Aorta (tissue), 5 donors: ENCODE measurements at regions not wholly inside any gene's neighbourhood (a gene's known extent, or its start where the extent isn't known, plus 50 kb on each side); places are given as distances from the start of the nearest gene placed in this dataset.
"Not testable (repeated sequence)": the region's sequence is repeated elsewhere in the genome, so short reads cannot be mapped to it uniquely, and the experiment has no call there.

Experiments
- ATAC-seq: fragments of 200-7000 bp; cut with Tn5 transposase; one replicate; pipeline ENCODE4 v1.9.1; 2022; ENCODE audit warnings: moderate library complexity; ENCODE audit not compliant: low FRiP score
- DNase-seq, 2 donors: peaks; one replicate each; pipeline ENCODE4 v3.0.0-alpha.2; 2020
- H3K27ac ChIP-seq, 2 donors: one replicate each; pipeline ENCODE4 v1.5.1; 2013; ENCODE audit warnings: low read length in 2 of 2, mild to moderate bottlenecking in 2 of 2, moderate library complexity in 2 of 2, control low read depth in 1 of 2, inconsistent platforms in 1 of 2, low read depth in 1 of 2
- H3K27me3 ChIP-seq, 2 donors: one replicate each; pipeline ENCODE4 v1.6.1; 2013; ENCODE audit warnings: control low read depth in 1 of 2, low read length in 1 of 2, mild to moderate bottlenecking in 1 of 2, moderate library complexity in 1 of 2; ENCODE audit not compliant: insufficient read depth in 2 of 2, control insufficient read depth in 1 of 2
- H3K36me3 ChIP-seq, 2 donors: one replicate each; pipeline ENCODE4 v1.6.1; 2013; ENCODE audit warnings: control low read depth in 1 of 2, low read length in 1 of 2, mild to moderate bottlenecking in 1 of 2; ENCODE audit not compliant: insufficient read depth in 2 of 2, control insufficient read depth in 1 of 2
- H3K4me1 ChIP-seq, 2 donors: one replicate each; pipeline ENCODE4 v1.6.1; 2013; ENCODE audit warnings: low read length in 2 of 2, control low read depth in 1 of 2, mild to moderate bottlenecking in 1 of 2, moderate library complexity in 1 of 2; ENCODE audit not compliant: insufficient read depth in 2 of 2, control insufficient read depth in 1 of 2
- H3K4me3 ChIP-seq, 2 donors: one replicate each; pipeline ENCODE4 v1.5.1; 2013; ENCODE audit warnings: low read length in 2 of 2, control low read depth in 1 of 2, mild to moderate bottlenecking in 1 of 2
- H3K9me3 ChIP-seq: one replicate; pipeline ENCODE4 v1.6.1; 2013; ENCODE audit warnings: mild to moderate bottlenecking, low read length; ENCODE audit not compliant: control insufficient read depth
- WGBS, 2 donors: extraction: QIAGEN DNeasy Blood & Tissue Kit; methylation state at CpG; one replicate each; pipeline ENCODE4 v1.1.7; 2013; 5-methylcytosine and 5-hydroxymethylcytosine counted together
- intact Hi-C, 2 donors: fragments of 100-400 bp; cut with DNase I; formaldehyde crosslinking; loops; one replicate each; pipeline versions ENCODE4 v1.14.2 to v1.15.0; 2022
- donor health status: healthy with polysubstance abuse.
- donor health status: Bipolar disorder and iron deficiency.
- donor health status: DM: no; HTN: no; CAD: no.
- donor health status: DM: no; HTN: no; CAD: no.
- donor health status: DM: yes; HTN: yes; CAD: no.

GRCh38 chr21:24445517-24445916 lies 1161.8 kb downstream of the MRPL39 start:
- no peaks in the 10 kb centered on the region for H3K27me3 ChIP-seq
- H3K27ac ChIP-seq = no peak overlapping the region
- WGBS, 2 donors = 79 to 86% methylated on average over 1 of the region's 1 CpG
- peaks cover 2% of the 10 kb centered on the region for H3K9me3 ChIP-seq
- H3K4me3 ChIP-seq = no peak overlapping the region
- DNase-seq (no peak), ATAC-seq (no peak)
- no peaks in the 10 kb centered on the region for H3K4me1 ChIP-seq
- no peaks in the 10 kb centered on the region for H3K36me3 ChIP-seq
- intact Hi-C loops = no loop called here

DNA sequence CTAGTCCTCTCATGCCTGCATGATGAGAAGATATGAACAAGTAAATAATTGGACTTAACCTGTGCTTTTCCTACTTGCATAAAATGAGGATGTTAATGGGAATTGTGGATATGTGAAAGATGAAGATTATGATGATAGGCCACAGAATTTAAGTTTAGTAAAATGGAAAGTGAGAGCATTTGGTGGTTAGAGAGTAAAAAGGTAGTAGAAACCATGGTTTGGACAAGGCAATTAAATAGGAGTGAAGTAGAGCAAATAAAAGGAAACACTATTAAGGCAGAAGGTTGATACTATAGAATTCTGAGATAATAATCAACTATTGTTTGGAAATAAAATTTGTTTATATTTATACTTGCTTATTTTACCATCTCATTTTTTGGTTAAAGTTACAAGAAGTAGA lies 1162.5 kb downstream of the MRPL39 start:
- Histone ChIP-seq H3K36me3 (no peaks in the 10 kb centered on the region), H3K4me1 (no peaks in the 10 kb centered on the region), H3K27me3 (no peaks in the 10 kb centered on the region), H3K27ac (no peak overlapping the region), H3K9me3 (peaks cover 2% of the 10 kb centered on the region), H3K4me3 (no peak overlapping the region)
- intact Hi-C loops = no loop called here
- ATAC-seq (no peak), DNase-seq (no peak)

GRCh38 chr21:24436236-24436635 lies 1171.0 kb downstream of the MRPL39 start:
- Histone ChIP-seq H3K36me3 (no peaks in the 10 kb centered on the region), H3K27ac (no peak overlapping the region), H3K4me1 (no peaks in the 10 kb centered on the region), H3K9me3 (peaks cover 2% of the 10 kb centered on the region), H3K27me3 (no peaks in the 10 kb centered on the region), H3K4me3 (no peak overlapping the region)
- intact Hi-C loops = no loop called here
- ATAC-seq (no peak), DNase-seq (no peak)
- WGBS, 2 donors = 20 to 25% methylated on average over 1 of the region's 1 CpG

DNA sequence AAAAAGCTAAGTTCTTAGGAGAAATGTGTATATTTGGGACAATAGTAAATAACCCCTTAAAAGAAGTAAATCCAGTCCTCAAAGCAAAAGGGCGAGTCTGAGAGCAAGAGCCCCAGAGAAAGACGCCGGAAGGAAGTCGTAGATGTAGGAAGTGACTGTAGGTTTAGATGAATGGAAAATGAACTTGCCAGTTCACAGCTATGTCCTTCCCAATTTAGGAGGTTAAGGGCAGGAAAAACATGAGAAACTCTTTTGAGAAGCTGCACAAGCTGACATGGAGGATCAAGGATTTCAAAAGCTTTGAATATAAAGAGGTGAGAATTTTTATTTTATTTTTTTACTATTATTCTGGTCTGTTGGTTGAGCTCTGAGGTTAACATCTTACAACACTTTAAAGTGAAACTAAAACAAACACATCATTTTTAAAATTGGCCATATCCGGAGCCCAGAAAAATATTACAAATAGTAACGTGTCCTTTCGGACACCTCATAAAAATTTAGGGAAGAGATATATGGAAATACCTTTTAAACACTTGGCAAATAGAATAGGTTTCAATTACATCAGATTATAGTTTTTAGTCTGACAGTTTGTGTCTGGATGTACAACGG lies 1178.6 kb downstream of the MRPL39 start:
- ATAC-seq = no peak
- no peaks in the 10 kb centered on the region for H3K9me3 ChIP-seq
- no peaks in the 10 kb centered on the region for H3K4me1 ChIP-seq
- intact Hi-C loops = no loop called here
- 71% methylated on average over 8 of the region's 8 CpGs for WGBS, 2 donors
- DNase-seq = no peak
- no peak overlapping the region for H3K27ac ChIP-seq
- H3K36me3 ChIP-seq = no peaks in the 10 kb centered on the region
- no peak overlapping the region for H3K4me3 ChIP-seq
- no peaks in the 10 kb centered on the region for H3K27me3 ChIP-seq

DNA sequence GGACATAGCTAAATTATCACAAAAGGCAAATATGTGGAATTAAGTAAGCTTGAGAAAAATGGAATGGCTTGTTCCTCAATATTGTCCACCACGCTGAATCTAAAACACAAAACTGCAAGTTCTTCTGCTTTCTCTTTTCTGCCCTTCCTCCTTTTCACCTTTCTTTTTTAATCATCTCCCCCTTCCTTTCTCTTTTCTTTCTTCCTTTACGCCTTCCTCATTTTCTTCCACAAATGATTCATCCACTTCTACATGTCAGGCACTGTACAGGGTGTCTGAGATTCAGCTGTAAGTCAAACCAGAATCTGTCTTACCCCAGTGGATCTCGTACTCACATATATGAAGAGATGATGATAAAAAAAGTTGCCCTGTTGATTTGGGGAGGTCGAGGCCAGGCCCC lies 1182.5 kb downstream of the MRPL39 start:
- Histone ChIP-seq H3K4me3 (no peak overlapping the region), H3K27ac (no peak overlapping the region), H3K27me3 (no peaks in the 10 kb centered on the region), H3K9me3 (peaks cover 2% of the 10 kb centered on the region), H3K36me3 (no peaks in the 10 kb centered on the region), H3K4me1 (no peaks in the 10 kb centered on the region)
- no peak for DNase-seq
- 73 to 81% methylated on average over 4 of the region's 4 CpGs for WGBS, 2 donors
- intact Hi-C loops = no loop called here
- no peak for ATAC-seq

DNA sequence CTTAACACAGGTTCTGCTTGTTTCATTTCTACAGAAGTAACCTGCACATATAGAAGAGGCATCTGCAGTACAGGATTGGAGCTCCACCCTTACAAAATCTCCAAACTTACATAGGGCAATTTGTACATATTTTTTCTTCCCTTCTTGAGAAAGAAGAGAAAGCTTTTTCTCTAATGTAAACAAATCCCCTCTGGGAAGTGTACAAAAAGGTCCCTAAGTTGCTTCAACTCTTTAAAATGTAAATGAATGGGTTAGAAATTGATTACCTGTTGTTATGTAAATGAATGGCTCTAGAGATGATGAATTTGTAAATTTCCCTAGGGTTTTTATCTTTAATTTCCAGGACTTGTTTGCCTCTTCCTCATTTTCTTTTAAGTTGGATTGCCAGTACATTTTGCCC lies 1183.7 kb downstream of the MRPL39 start:
- H3K4me1 ChIP-seq = no peaks in the 10 kb centered on the region
- H3K9me3 ChIP-seq = peaks cover 3% of the 10 kb centered on the region
- H3K4me3 ChIP-seq = no peak overlapping the region
- no peaks in the 10 kb centered on the region for H3K27me3 ChIP-seq
- DNase-seq (no peak), ATAC-seq (no peak)
- intact Hi-C loops = no loop called here
- no peaks in the 10 kb centered on the region for H3K36me3 ChIP-seq
- no peak overlapping the region for H3K27ac ChIP-seq

DNA sequence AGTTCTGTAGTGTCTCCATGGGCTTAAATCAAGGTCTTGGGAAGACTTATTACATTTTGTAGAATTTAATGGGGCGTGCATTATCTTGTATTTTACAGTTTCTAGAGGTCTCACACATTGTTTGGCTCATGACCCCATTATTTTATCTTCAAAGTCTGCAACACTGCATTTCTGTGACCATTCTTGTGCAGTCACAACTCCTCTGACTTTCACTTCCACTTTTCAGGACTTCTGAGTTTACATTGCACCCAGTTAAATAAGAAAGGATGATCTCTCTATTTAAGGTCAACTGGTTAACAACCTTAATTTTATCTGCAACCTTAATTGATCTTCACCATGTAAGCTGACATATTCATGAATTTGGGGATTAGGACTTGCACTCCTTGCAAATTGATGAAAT lies 1186.6 kb downstream of the MRPL39 start:
- H3K9me3 ChIP-seq = peaks cover 5% of the 10 kb centered on the region
- H3K27me3 ChIP-seq = no peaks in the 10 kb centered on the region
- ATAC-seq = no peak
- intact Hi-C loops = no loop called here
- H3K4me3 ChIP-seq = no peak overlapping the region
- no peak for DNase-seq
- WGBS, 2 donors = 30 to 46% methylated on average over 1 of the region's 1 CpG
- no peaks in the 10 kb centered on the region for H3K36me3 ChIP-seq
- H3K4me1 ChIP-seq = no peaks in the 10 kb centered on the region
- no peak overlapping the region for H3K27ac ChIP-seq

DNA sequence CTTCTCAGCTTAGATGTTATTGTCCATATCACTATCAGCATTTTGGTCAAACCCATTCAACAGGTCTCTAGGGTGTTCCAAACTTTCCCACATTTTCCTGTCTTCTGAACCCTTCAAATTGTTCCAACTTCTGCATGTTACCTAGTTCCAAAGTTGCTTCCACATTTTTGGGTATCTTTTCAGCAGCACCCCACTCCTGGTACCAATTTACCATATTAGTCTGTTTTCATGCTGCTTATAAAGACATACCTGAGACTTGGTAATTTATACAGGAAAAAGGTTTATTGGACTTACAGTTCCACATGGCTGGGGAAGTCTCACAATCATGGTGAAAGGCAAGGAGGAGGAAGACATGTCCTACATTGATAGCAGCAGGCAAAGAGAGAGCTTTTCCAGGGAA lies 1187.6 kb downstream of the MRPL39 start:
- DNase-seq, ATAC-seq, H3K27me3 ChIP-seq, H3K9me3 ChIP-seq, H3K27ac ChIP-seq, intact Hi-C loops, H3K36me3 ChIP-seq, H3K4me1 ChIP-seq, H3K4me3 ChIP-seq: not testable (repeated sequence)

DNA sequence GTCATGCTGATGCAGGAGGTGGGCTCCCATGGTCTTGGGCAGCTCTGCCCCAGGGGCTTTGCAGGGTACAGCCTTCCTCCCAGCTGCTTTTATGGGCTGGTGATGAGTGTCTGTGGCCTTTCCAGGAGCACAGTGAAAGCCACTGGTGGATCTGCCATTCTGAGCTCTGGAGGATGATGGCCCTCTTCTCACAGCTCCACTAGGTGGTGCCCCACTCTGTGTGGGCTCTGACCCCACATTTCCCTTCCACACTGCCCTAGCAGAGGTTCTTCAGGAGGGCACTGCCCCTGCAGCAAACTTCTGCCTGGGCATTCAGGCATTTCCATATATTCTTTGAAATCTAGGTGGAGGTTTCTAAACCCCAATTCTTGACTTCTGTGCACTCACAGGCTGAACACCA lies 1188.6 kb downstream of the MRPL39 start:
- Histone ChIP-seq H3K4me3 (no peak overlapping the region), H3K4me1 (no peaks in the 10 kb centered on the region), H3K27me3 (no peaks in the 10 kb centered on the region), H3K36me3 (no peaks in the 10 kb centered on the region), H3K9me3 (peaks cover 5% of the 10 kb centered on the region), H3K27ac (no peak overlapping the region)
- intact Hi-C loops = no loop called here
- ATAC-seq (no peak), DNase-seq (no peak)
